ENCODE measurements at regions not wholly inside any gene's neighbourhood (a gene's known extent, or its start where the extent isn't known, plus 50 kb on each side); places are given as distances from the start of the nearest gene placed in this dataset.

GRCh38 chr12:92010368-92010767 is 135.3 kb downstream of the BTG1 start:
- no peaks in the 10 kb centered on the region for H3K79me2 ChIP-seq (ENCODE audit: insufficient read depth, low read length)
- ATAC-seq (ENCODE audit: insufficient read depth, low read depth): no peak
- no peak overlapping the region for H2AFZ ChIP-seq (ENCODE audit: low read depth, low read length)
- H3K36me3 ChIP-seq (ENCODE audit: insufficient read depth, low read length): no peaks in the 10 kb centered on the region
- H4K20me1 ChIP-seq (ENCODE audit: insufficient read depth, low read length): no peaks in the 10 kb centered on the region
- no peak overlapping the region for H3K27ac ChIP-seq (ENCODE audit: low read length)
- TF ChIP-seq EZH2 (IDR thresholded peaks at IDR 0.05; ENCODE audit: borderline replicate concordance, low read depth, low read length, severe bottlenecking): no peak
- TF ChIP-seq CTCF (IDR thresholded peaks at IDR 0.05; ENCODE audit: borderline replicate concordance, extremely low read depth, low read length, poor library complexity, severe bottlenecking): no peak
- peaks cover 6% of the 10 kb centered on the region for H3K4me1 ChIP-seq (ENCODE audit: insufficient read depth, low read length)
- H3K27me3 ChIP-seq (ENCODE audit: insufficient read depth, low read length, poor library complexity): no peaks in the 10 kb centered on the region
- no peak for DNase-seq
- H3K4me3 ChIP-seq (ENCODE audit: low read depth in 1 of 2, low read length in 2 of 2): no peak overlapping the region
- H3K4me2 ChIP-seq (ENCODE audit: insufficient read depth, low read length): no peak overlapping the region
- H3K9me3 ChIP-seq (ENCODE audit: insufficient read depth, low read length, severe bottlenecking): no peaks in the 10 kb centered on the region
- no peak overlapping the region for H3K9ac ChIP-seq (ENCODE audit: low read depth, low read length)

- TF ChIP-seq EZH2 (IDR thresholded peaks at IDR 0.05; ENCODE audit: borderline replicate concordance, low read depth, low read length, severe bottlenecking) (no peak), CTCF (IDR thresholded peaks at IDR 0.05; ENCODE audit: borderline replicate concordance, extremely low read depth, low read length, poor library complexity, severe bottlenecking) (no peak)
- Histone ChIP-seq H3K9ac (ENCODE audit: low read depth, low read length) (no peak overlapping the region), H2AFZ (ENCODE audit: low read depth, low read length) (no peak overlapping the region), H3K79me2 (ENCODE audit: insufficient read depth, low read length) (no peaks in the 10 kb centered on the region), H3K4me2 (ENCODE audit: insufficient read depth, low read length) (no peak overlapping the region), H3K4me1 (ENCODE audit: insufficient read depth, low read length) (peaks cover 6% of the 10 kb centered on the region), H3K4me3 (ENCODE audit: low read depth in 1 of 2, low read length in 2 of 2) (no peak overlapping the region), H4K20me1 (ENCODE audit: insufficient read depth, low read length) (no peaks in the 10 kb centered on the region), H3K27ac (ENCODE audit: low read length) (no peak overlapping the region), H3K9me3 (ENCODE audit: insufficient read depth, low read length, severe bottlenecking) (no peaks in the 10 kb centered on the region), H3K36me3 (ENCODE audit: insufficient read depth, low read length) (no peaks in the 10 kb centered on the region), H3K27me3 (ENCODE audit: insufficient read depth, low read length, poor library complexity) (no peaks in the 10 kb centered on the region)
- DNase-seq (no peak), ATAC-seq (ENCODE audit: insufficient read depth, low read depth) (no peak)
These were observed 137.3 kb downstream of the BTG1 start for GRCh38 chr12:92008345-92008744.

GRCh38 chr12:92007787-92008186 is 137.9 kb downstream of the BTG1 start:
- Histone ChIP-seq H3K79me2 (ENCODE audit: insufficient read depth, low read length) (no peaks in the 10 kb centered on the region), H3K36me3 (ENCODE audit: insufficient read depth, low read length) (no peaks in the 10 kb centered on the region), H3K27me3 (ENCODE audit: insufficient read depth, low read length, poor library complexity) (no peaks in the 10 kb centered on the region), H4K20me1 (ENCODE audit: insufficient read depth, low read length) (no peaks in the 10 kb centered on the region), H3K9me3 (ENCODE audit: insufficient read depth, low read length, severe bottlenecking) (no peaks in the 10 kb centered on the region), H2AFZ (ENCODE audit: low read depth, low read length) (no peak overlapping the region), H3K4me3 (ENCODE audit: low read depth in 1 of 2, low read length in 2 of 2) (no peak overlapping the region), H3K27ac (ENCODE audit: low read length) (no peak overlapping the region), H3K9ac (ENCODE audit: low read depth, low read length) (no peak overlapping the region), H3K4me2 (ENCODE audit: insufficient read depth, low read length) (no peak overlapping the region), H3K4me1 (ENCODE audit: insufficient read depth, low read length) (peaks cover 6% of the 10 kb centered on the region)
- DNase-seq: no peak
- no peak for ATAC-seq (ENCODE audit: insufficient read depth, low read depth)
- no peak for TF ChIP-seq CTCF (IDR thresholded peaks at IDR 0.05; ENCODE audit: borderline replicate concordance, extremely low read depth, low read length, poor library complexity, severe bottlenecking)
- TF ChIP-seq EZH2 (IDR thresholded peaks at IDR 0.05; ENCODE audit: borderline replicate concordance, low read depth, low read length, severe bottlenecking): no peak

- Histone ChIP-seq H3K4me1 (ENCODE audit: insufficient read depth, low read length) (no peaks in the 10 kb centered on the region; the same call in 1 of the 2 replicates), H3K27ac (ENCODE audit: low read length) (no peak overlapping the region)
- DNase-seq: no peak
These were observed 141.9 kb downstream of the BTG1 start for GRCh38 chr12:92003701-92004100.

More at GRCh38 chr12:92003701-92004100, 141.9 kb downstream of the BTG1 start:
- Histone ChIP-seq H3K9ac (ENCODE audit: low read depth, low read length) (no peak overlapping the region), H3K36me3 (ENCODE audit: insufficient read depth, low read length) (no peaks in the 10 kb centered on the region), H3K4me2 (ENCODE audit: insufficient read depth, low read length) (no peak overlapping the region), H3K9me3 (ENCODE audit: insufficient read depth, low read length, severe bottlenecking) (peaks cover 4% of the 10 kb centered on the region), H4K20me1 (ENCODE audit: insufficient read depth, low read length) (no peaks in the 10 kb centered on the region), H3K79me2 (ENCODE audit: insufficient read depth, low read length) (no peaks in the 10 kb centered on the region), H2AFZ (ENCODE audit: low read depth, low read length) (no peak overlapping the region), H3K4me3 (ENCODE audit: low read depth in 1 of 2, low read length in 2 of 2) (no peak overlapping the region), H3K27me3 (ENCODE audit: insufficient read depth, low read length, poor library complexity) (no peaks in the 10 kb centered on the region)
- no peak for TF ChIP-seq EZH2 (IDR thresholded peaks at IDR 0.05; ENCODE audit: borderline replicate concordance, low read depth, low read length, severe bottlenecking)
- TF ChIP-seq CTCF (IDR thresholded peaks at IDR 0.05; ENCODE audit: borderline replicate concordance, extremely low read depth, low read length, poor library complexity, severe bottlenecking): no peak
- ATAC-seq (ENCODE audit: insufficient read depth, low read depth): no peak
